ENCODE measurements at regions not wholly inside any gene's neighbourhood (a gene's known extent, or its start where the extent isn't known, plus 50 kb on each side); places are given as distances from the start of the nearest gene placed in this dataset.
"Not testable (repeated sequence)": the region's sequence is repeated elsewhere in the genome, so short reads cannot be mapped to it uniquely, and the experiment has no call there.

- no peaks in the 10 kb centered on the region for H4K20me1 ChIP-seq (ENCODE audit: insufficient read depth)
- no peaks in the 10 kb centered on the region for H3K4me1 ChIP-seq (ENCODE audit: insufficient read depth)
- no peaks in the 10 kb centered on the region for H3F3A ChIP-seq (ENCODE audit: insufficient read depth)
- TF ChIP-seq EZH2phosphoT487 (IDR thresholded peaks at IDR 0.05; ENCODE audit: insufficient read depth, low read depth) (no peak), EZH2 (IDR thresholded peaks at IDR 0.05; ENCODE audit: insufficient read depth, poor library complexity, severe bottlenecking) (no peak)
- no peak overlapping the region for H3K4me3 ChIP-seq
- no peaks in the 10 kb centered on the region for H3K9me2 ChIP-seq (ENCODE audit: insufficient read depth)
- peak; percentile 43 for DNase-seq
- no peak overlapping the region for H3K9ac ChIP-seq
- H3K27ac ChIP-seq: no peak overlapping the region
- WGBS, 2 experiments (ENCODE audit: low coverage in 1 of 2, low lambda C conversion rate in 2 of 2, missing lambda C conversion rate in 2 of 2): 32 to 39% methylated on average over 4 of the region's 4 CpGs
- H3K79me2 ChIP-seq (ENCODE audit: insufficient read depth): no peaks in the 10 kb centered on the region
- peaks cover 2% of the 10 kb centered on the region for H3K9me3 ChIP-seq (ENCODE audit: low read depth)
- H2AFZ ChIP-seq: peak overlapping the region; percentile 14; the same call in 1 of the 2 replicates
- no peaks in the 10 kb centered on the region for H3K36me3 ChIP-seq (ENCODE audit: low read depth)
- in situ Hi-C loops (cut with MboI): no loop called here
- H3K27me3 ChIP-seq (replicated peaks; ENCODE audit: insufficient read depth): no peaks in the 10 kb centered on the region
- no peak overlapping the region for H3K4me2 ChIP-seq (ENCODE audit: unreplicated experiment)
These were observed 349.4 kb upstream of the JARID2 start for GRCh38 chr6:14896475-14896874.

- WGBS, 2 experiments (ENCODE audit: low coverage in 1 of 2, low lambda C conversion rate in 2 of 2, missing lambda C conversion rate in 2 of 2): 81 to 87% methylated on average over 5 of the region's 5 CpGs
These were observed 348.0 kb upstream of the JARID2 start for GRCh38 chr6:14897831-14898230.

GRCh38 chr6:14899441-14899840 lies 346.4 kb upstream of the JARID2 start:
- H3K79me2 ChIP-seq (ENCODE audit: insufficient read depth); in situ Hi-C loops (cut with MboI); H3K9ac ChIP-seq: not testable (repeated sequence)

More at GRCh38 chr6:14897831-14898230, 348.0 kb upstream of the JARID2 start:
- no peaks in the 10 kb centered on the region for H3K79me2 ChIP-seq (ENCODE audit: insufficient read depth)
- TF ChIP-seq EZH2 (IDR thresholded peaks at IDR 0.05; ENCODE audit: insufficient read depth, poor library complexity, severe bottlenecking) (no peak), EZH2phosphoT487 (IDR thresholded peaks at IDR 0.05; ENCODE audit: insufficient read depth, low read depth) (no peak)
- no peaks in the 10 kb centered on the region for H3F3A ChIP-seq (ENCODE audit: insufficient read depth)
- no peaks in the 10 kb centered on the region for H3K27me3 ChIP-seq (replicated peaks; ENCODE audit: insufficient read depth)
- DNase-seq: no peak
- H3K4me1 ChIP-seq (ENCODE audit: insufficient read depth): no peaks in the 10 kb centered on the region
- H3K4me3 ChIP-seq: no peak overlapping the region
- no peaks in the 10 kb centered on the region for H4K20me1 ChIP-seq (ENCODE audit: insufficient read depth)
- in situ Hi-C loops (cut with MboI): no loop called here
- no peaks in the 10 kb centered on the region for H3K36me3 ChIP-seq (ENCODE audit: low read depth)
- peaks cover 2% of the 10 kb centered on the region for H3K9me3 ChIP-seq (ENCODE audit: low read depth)
- no peak overlapping the region for H3K27ac ChIP-seq
- H3K9ac ChIP-seq: no peak overlapping the region
- no peak overlapping the region for H2AFZ ChIP-seq
- no peaks in the 10 kb centered on the region for H3K9me2 ChIP-seq (ENCODE audit: insufficient read depth)
- H3K4me2 ChIP-seq (ENCODE audit: unreplicated experiment): no peak overlapping the region

GRCh38 chr6:14900919-14901318 lies 344.9 kb upstream of the JARID2 start:
- no peak overlapping the region for H3K9ac ChIP-seq
- H3K27ac ChIP-seq: no peak overlapping the region
- no peaks in the 10 kb centered on the region for H4K20me1 ChIP-seq (ENCODE audit: insufficient read depth)
- no peak for DNase-seq
- no peaks in the 10 kb centered on the region for H3K4me1 ChIP-seq (ENCODE audit: insufficient read depth)
- no peak overlapping the region for H2AFZ ChIP-seq
- no peaks in the 10 kb centered on the region for H3K36me3 ChIP-seq (ENCODE audit: low read depth)
- H3K27me3 ChIP-seq (replicated peaks; ENCODE audit: insufficient read depth): no peaks in the 10 kb centered on the region
- in situ Hi-C loops (cut with MboI): no loop called here
- no peaks in the 10 kb centered on the region for H3K9me2 ChIP-seq (ENCODE audit: insufficient read depth)
- TF ChIP-seq EZH2 (IDR thresholded peaks at IDR 0.05; ENCODE audit: insufficient read depth, poor library complexity, severe bottlenecking) (no peak), EZH2phosphoT487 (IDR thresholded peaks at IDR 0.05; ENCODE audit: insufficient read depth, low read depth) (no peak)
- H3K9me3 ChIP-seq (ENCODE audit: low read depth): peaks cover 2% of the 10 kb centered on the region
- H3K4me3 ChIP-seq: no peak overlapping the region
- no peaks in the 10 kb centered on the region for H3K79me2 ChIP-seq (ENCODE audit: insufficient read depth)
- no peaks in the 10 kb centered on the region for H3F3A ChIP-seq (ENCODE audit: insufficient read depth)
- WGBS, 2 experiments (ENCODE audit: low coverage in 1 of 2, low lambda C conversion rate in 2 of 2, missing lambda C conversion rate in 2 of 2): 74 to 76% methylated on average over 9 of the region's 9 CpGs
- H3K4me2 ChIP-seq (ENCODE audit: unreplicated experiment): no peak overlapping the region

More at GRCh38 chr6:14899441-14899840, 346.4 kb upstream of the JARID2 start:
- not testable (repeated sequence) for DNase-seq; H3F3A ChIP-seq (ENCODE audit: insufficient read depth); H3K4me3 ChIP-seq; H3K9me3 ChIP-seq (ENCODE audit: low read depth); H3K27me3 ChIP-seq (replicated peaks; ENCODE audit: insufficient read depth); H3K27ac ChIP-seq; H3K36me3 ChIP-seq (ENCODE audit: low read depth); H3K4me2 ChIP-seq (ENCODE audit: unreplicated experiment); H2AFZ ChIP-seq; H4K20me1 ChIP-seq (ENCODE audit: insufficient read depth); H3K4me1 ChIP-seq (ENCODE audit: insufficient read depth); H3K9me2 ChIP-seq (ENCODE audit: insufficient read depth)
- WGBS, 2 experiments (ENCODE audit: low coverage in 1 of 2, low lambda C conversion rate in 2 of 2, missing lambda C conversion rate in 2 of 2): 81 to 88% methylated on average over 4 of the region's 4 CpGs

All from GM23248 (cell line).